ENCODE measurements at regions not wholly inside any gene's neighbourhood (a gene's known extent, or its start where the extent isn't known, plus 50 kb on each side); places are given as distances from the start of the nearest gene placed in this dataset.

DNA sequence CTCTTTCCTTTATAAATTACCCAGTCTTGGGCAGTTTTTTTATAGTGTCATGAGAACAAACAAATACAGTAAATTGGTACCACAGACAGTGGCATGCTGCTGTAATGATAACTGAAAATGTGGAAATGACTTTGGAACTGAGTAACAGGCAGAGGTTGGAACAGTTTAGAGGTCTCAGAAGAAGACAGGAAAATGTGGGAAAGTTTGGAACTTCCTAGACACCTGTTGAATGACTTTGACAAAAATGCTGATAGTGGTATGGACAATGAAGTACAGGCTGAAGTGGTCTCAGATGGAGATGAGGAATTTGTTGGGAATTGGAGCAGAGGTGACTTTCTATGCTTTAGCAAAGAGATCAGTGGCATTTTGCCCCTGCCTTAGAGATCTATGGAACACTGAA, 1128.4 kb upstream of the POT1 start:
- no peak for TF ChIP-seq RAD21 (IDR thresholded peaks at IDR 0.05; ENCODE audit: low read depth)
- TF ChIP-seq, protein P1, sequence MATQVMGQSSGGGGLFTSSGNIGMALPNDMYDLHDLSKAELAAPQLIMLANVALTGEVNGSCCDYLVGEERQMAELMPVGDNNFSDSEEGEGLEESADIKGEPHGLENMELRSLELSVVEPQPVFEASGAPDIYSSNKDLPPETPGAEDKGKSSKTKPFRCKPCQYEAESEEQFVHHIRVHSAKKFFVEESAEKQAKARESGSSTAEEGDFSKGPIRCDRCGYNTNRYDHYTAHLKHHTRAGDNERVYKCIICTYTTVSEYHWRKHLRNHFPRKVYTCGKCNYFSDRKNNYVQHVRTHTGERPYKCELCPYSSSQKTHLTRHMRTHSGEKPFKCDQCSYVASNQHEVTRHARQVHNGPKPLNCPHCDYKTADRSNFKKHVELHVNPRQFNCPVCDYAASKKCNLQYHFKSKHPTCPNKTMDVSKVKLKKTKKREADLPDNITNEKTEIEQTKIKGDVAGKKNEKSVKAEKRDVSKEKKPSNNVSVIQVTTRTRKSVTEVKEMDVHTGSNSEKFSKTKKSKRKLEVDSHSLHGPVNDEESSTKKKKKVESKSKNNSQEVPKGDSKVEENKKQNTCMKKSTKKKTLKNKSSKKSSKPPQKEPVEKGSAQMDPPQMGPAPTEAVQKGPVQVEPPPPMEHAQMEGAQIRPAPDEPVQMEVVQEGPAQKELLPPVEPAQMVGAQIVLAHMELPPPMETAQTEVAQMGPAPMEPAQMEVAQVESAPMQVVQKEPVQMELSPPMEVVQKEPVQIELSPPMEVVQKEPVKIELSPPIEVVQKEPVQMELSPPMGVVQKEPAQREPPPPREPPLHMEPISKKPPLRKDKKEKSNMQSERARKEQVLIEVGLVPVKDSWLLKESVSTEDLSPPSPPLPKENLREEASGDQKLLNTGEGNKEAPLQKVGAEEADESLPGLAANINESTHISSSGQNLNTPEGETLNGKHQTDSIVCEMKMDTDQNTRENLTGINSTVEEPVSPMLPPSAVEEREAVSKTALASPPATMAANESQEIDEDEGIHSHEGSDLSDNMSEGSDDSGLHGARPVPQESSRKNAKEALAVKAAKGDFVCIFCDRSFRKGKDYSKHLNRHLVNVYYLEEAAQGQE (IDR thresholded peaks at IDR 0.05; ENCODE audit: low read depth), result no peak
- no peak for TF ChIP-seq TAF1 (IDR thresholded peaks at IDR 0.05; ENCODE audit: low read depth)
- no peak for TF ChIP-seq NFIC (IDR thresholded peaks at IDR 0.05)
- no peak for TF ChIP-seq EP300 (IDR thresholded peaks at IDR 0.05; ENCODE audit: borderline replicate concordance)
- TF ChIP-seq FOXM1 (IDR thresholded peaks at IDR 0.05; ENCODE audit: borderline replicate concordance, low read depth), result no peak
- TF ChIP-seq CREB1 (IDR thresholded peaks at IDR 0.05; ENCODE audit: low read depth), result no peak
- no peak for TF ChIP-seq TEAD4 (IDR thresholded peaks at IDR 0.05)
- no peak for TF ChIP-seq YY1 (IDR thresholded peaks at IDR 0.05; ENCODE audit: low read depth)
- TF ChIP-seq, protein P2, sequence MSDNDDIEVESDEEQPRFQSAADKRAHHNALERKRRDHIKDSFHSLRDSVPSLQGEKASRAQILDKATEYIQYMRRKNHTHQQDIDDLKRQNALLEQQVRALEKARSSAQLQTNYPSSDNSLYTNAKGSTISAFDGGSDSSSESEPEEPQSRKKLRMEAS (IDR thresholded peaks at IDR 0.05), result no peak

Measured in Ishikawa (cell line).